Esophagus squamous epithelium (tissue), 5 donors: ENCODE measurements at regions not wholly inside any gene's neighbourhood (a gene's known extent, or its start where the extent isn't known, plus 50 kb on each side); places are given as distances from the start of the nearest gene placed in this dataset.
A peak's percentile ranks its signal among the peaks of the same experiment; 100 is the strongest.

ENCODE experiments used
- DNase-seq: peaks from one replicate; lab custom pipeline; 2025; lab: John Stamatoyannopoulos, UW
- H3K27ac ChIP-seq, 4 donors: fragments of 200-600 bp; sonication (generic); one replicate each; pipeline ENCODE4 v1.5.1; 2016 to 2019; ENCODE audit warnings: mild to moderate bottlenecking in 1 of 4
- H3K27me3 ChIP-seq, 4 donors: fragments of 200-600 bp; sonication (generic); 1 replicate in 3 of 4; 2 replicates in 1 of 4; pipeline versions ENCODE4 v1.5.1 to v1.6.0; 2017 to 2021; ENCODE audit warnings: antibody characterized with exemption in 1 of 4
- H3K36me3 ChIP-seq, 3 donors: fragments of 200-600 bp; sonication (generic); one replicate each; pipeline ENCODE4 v1.5.1; 2016 to 2019
- H3K4me1 ChIP-seq, 3 donors: fragments of 200-600 bp; sonication (generic); one replicate each; pipeline ENCODE4 v1.5.1; 2017 to 2019
- H3K4me3 ChIP-seq, 4 donors: fragments of 200-600 bp; sonication (generic); 1 replicate in 3 of 4; 2 replicates in 1 of 4; pipeline ENCODE4 v1.5.1; 2016 to 2019; ENCODE audit warnings: mild to moderate bottlenecking in 2 of 4, moderate library complexity in 1 of 4
- H3K9me3 ChIP-seq, 3 donors: fragments of 200-600 bp; sonication (generic); one replicate each; pipeline ENCODE4 v1.5.1; 2016 to 2019
- CTCF ChIP-seq, 6 experiments: fragments of 450-650 bp in 4 of 6; fragments of 200-600 bp in 2 of 6; sonication (generic) in 2 of 6; IDR thresholded peaks; one replicate each; pipeline ENCODE4 v1.5.1; 2016 to 2019; ENCODE audit warnings: antibody characterized with exemption in 6 of 6, mild to moderate bottlenecking in 4 of 6, moderate library complexity in 4 of 6
- POLR2A ChIP-seq, 4 donors: fragments of 450-650 bp; IDR thresholded peaks; one replicate each; pipeline ENCODE4 v1.6.1; 2017; ENCODE audit warnings: antibody characterized with exemption in 4 of 4, mild to moderate bottlenecking in 4 of 4, moderate library complexity in 3 of 4
- WGBS, 2 donors: methylation state at CpG; one replicate each; pipeline ENCODE4 v1.1.5; 2018; 5-methylcytosine and 5-hydroxymethylcytosine counted together
- intact Hi-C: fragments of 100-400 bp; cut with DNase I; formaldehyde crosslinking; loops from one replicate; pipeline ENCODE4 v1.15.0; 2022
- donor health status: DM: yes; HTN: yes; CAD: no.

GRCh38 chr12:95397571-95397970 is 76.4 kb upstream of the METAP2 start:
- WGBS, 2 donors, result 18 to 43% methylated on average over 5 of the region's 5 CpGs
- TF ChIP-seq CTCF (IDR thresholded peaks at IDR 0.05), result no peak
- TF ChIP-seq POLR2A (IDR thresholded peaks at IDR 0.05), result no peak
- no peaks in the 10 kb centered on the region for H3K36me3 ChIP-seq
- no peak overlapping the region for H3K4me3 ChIP-seq
- H3K4me1 ChIP-seq, result peaks cover 0 to 25% (median 8%) of the 10 kb centered on the region in 3 donors
- H3K27ac ChIP-seq, result peak overlapping the region in 2 of 4 donors; percentile 46 to 51
- peaks cover 0 to 12% (median 0%) of the 10 kb centered on the region in 3 donors for H3K9me3 ChIP-seq
- intact Hi-C loops, result no loop called here
- H3K27me3 ChIP-seq, result peaks cover 0 to 69% (median 0%) of the 10 kb centered on the region in 4 donors
- no peak for DNase-seq

- no peaks in the 10 kb centered on the region for H3K9me3 ChIP-seq
- intact Hi-C loops, result no loop called here
- DNase-seq, result no peak
- H3K4me3 ChIP-seq, result no peak overlapping the region
- no peaks in the 10 kb centered on the region for H3K36me3 ChIP-seq
- no peak overlapping the region for H3K27ac ChIP-seq
- 35 to 66% methylated on average over 3 of the region's 4 CpGs for WGBS, 2 donors
- H3K4me1 ChIP-seq, result peaks cover 0 to 26% (median 3%) of the 10 kb centered on the region in 3 donors
- peaks cover 0 to 72% (median 0%) of the 10 kb centered on the region in 4 donors for H3K27me3 ChIP-seq
- no peak for TF ChIP-seq CTCF (IDR thresholded peaks at IDR 0.05)
- TF ChIP-seq POLR2A (IDR thresholded peaks at IDR 0.05), result no peak
Observed at GRCh38 chr12:95402096-95402495, 71.9 kb upstream of the METAP2 start.

GRCh38 chr12:95408201-95408600 is 65.8 kb upstream of the METAP2 start:
- intact Hi-C loops, result no loop called here
- Histone ChIP-seq H3K4me3 (no peak overlapping the region), H3K9me3 (no peaks in the 10 kb centered on the region), H3K27ac (no peak overlapping the region), H3K36me3 (no peaks in the 10 kb centered on the region), H3K4me1 (peaks cover 0 to 39% (median 3%) of the 10 kb centered on the region in 3 donors), H3K27me3 (peaks cover 0 to 79% (median 0%) of the 10 kb centered on the region in 4 donors)
- no peak for DNase-seq
- TF ChIP-seq POLR2A (IDR thresholded peaks at IDR 0.05) (no peak), CTCF (IDR thresholded peaks at IDR 0.05) (no peak)
- 67 to 74% methylated on average over 7 of the region's 8 CpGs for WGBS, 2 donors

GRCh38 chr12:95411057-95411456 is 62.9 kb upstream of the METAP2 start:
- H3K27me3 ChIP-seq, result peaks cover 0 to 77% (median 0%) of the 10 kb centered on the region in 4 donors
- no peak overlapping the region for H3K27ac ChIP-seq
- no peak for DNase-seq
- H3K4me1 ChIP-seq, result peaks cover 0 to 36% (median 3%) of the 10 kb centered on the region in 3 donors
- no peak overlapping the region for H3K4me3 ChIP-seq
- H3K9me3 ChIP-seq, result no peaks in the 10 kb centered on the region
- TF ChIP-seq POLR2A (IDR thresholded peaks at IDR 0.05) (no peak), CTCF (IDR thresholded peaks at IDR 0.05) (no peak)
- H3K36me3 ChIP-seq, result no peaks in the 10 kb centered on the region
- intact Hi-C loops, result no loop called here
- 49 to 50% methylated on average over 3 of the region's 3 CpGs for WGBS, 2 donors

GRCh38 chr12:95411466-95411865 is 62.5 kb upstream of the METAP2 start:
- intact Hi-C loops, result no loop called here
- WGBS, 2 donors, result 40 to 61% methylated on average over 3 of the region's 3 CpGs
- H3K36me3 ChIP-seq, result no peaks in the 10 kb centered on the region
- TF ChIP-seq CTCF (IDR thresholded peaks at IDR 0.05) (no peak), POLR2A (IDR thresholded peaks at IDR 0.05) (no peak)
- H3K9me3 ChIP-seq, result no peaks in the 10 kb centered on the region
- peaks cover 0 to 77% (median 0%) of the 10 kb centered on the region in 4 donors for H3K27me3 ChIP-seq
- H3K4me3 ChIP-seq, result no peak overlapping the region
- no peak for DNase-seq
- H3K4me1 ChIP-seq, result peaks cover 0 to 32% (median 3%) of the 10 kb centered on the region in 3 donors
- H3K27ac ChIP-seq, result no peak overlapping the region
